ENCODE measurements at regions not wholly inside any gene's neighbourhood (a gene's known extent, or its start where the extent isn't known, plus 50 kb on each side); places are given as distances from the start of the nearest gene placed in this dataset.

- intact Hi-C loops (cut with micrococcal nuclease), result no loop called here
These were observed 387.0 kb downstream of the SHANK2 start for GRCh38 chr11:70865356-70865755.

- intact Hi-C loops (cut with micrococcal nuclease), result no loop called here
These were observed 385.5 kb downstream of the SHANK2 start for GRCh38 chr11:70866834-70867233.

GRCh38 chr11:70867281-70868047, 384.9 kb downstream of the SHANK2 start:
- intact Hi-C loops (cut with micrococcal nuclease), result no loop called here

- intact Hi-C loops (cut with micrococcal nuclease), result no loop called here
These were observed 384.0 kb downstream of the SHANK2 start for GRCh38 chr11:70868341-70868885.

- intact Hi-C loops (cut with micrococcal nuclease), result no loop called here
These were observed 383.3 kb downstream of the SHANK2 start for GRCh38 chr11:70869054-70869453.

- intact Hi-C loops (cut with micrococcal nuclease), result no loop called here
These were observed 380.5 kb downstream of the SHANK2 start for GRCh38 chr11:70871881-70872280.

GRCh38 chr11:70872299-70872698, 380.1 kb downstream of the SHANK2 start:
- intact Hi-C loops (cut with micrococcal nuclease), result no loop called here

GRCh38 chr11:70872955-70873735, 379.2 kb downstream of the SHANK2 start:
- intact Hi-C loops (cut with micrococcal nuclease), result no loop called here

GRCh38 chr11:70873736-70874412, 378.5 kb downstream of the SHANK2 start:
- intact Hi-C loops (cut with micrococcal nuclease), result no loop called here

- intact Hi-C loops (cut with micrococcal nuclease), result no loop called here
These were observed 375.7 kb downstream of the SHANK2 start for GRCh38 chr11:70876685-70877084.

GRCh38 chr11:70877151-70877550, 375.2 kb downstream of the SHANK2 start:
- intact Hi-C loops (cut with micrococcal nuclease), result no loop called here

- intact Hi-C loops (cut with micrococcal nuclease), result no loop called here
These were observed 374.0 kb downstream of the SHANK2 start for GRCh38 chr11:70878366-70878765.

- intact Hi-C loops (cut with micrococcal nuclease), result no loop called here
These were observed 372.6 kb downstream of the SHANK2 start for GRCh38 chr11:70879601-70880285.

GRCh38 chr11:70880416-70880815, 372.0 kb downstream of the SHANK2 start:
- intact Hi-C loops (cut with micrococcal nuclease), result no loop called here

- intact Hi-C loops (cut with micrococcal nuclease), result no loop called here
These were observed 370.2 kb downstream of the SHANK2 start for GRCh38 chr11:70881948-70882715.

GRCh38 chr11:70882716-70883085, 369.7 kb downstream of the SHANK2 start:
- intact Hi-C loops (cut with micrococcal nuclease), result no loop called here

GRCh38 chr11:70883323-70883940, 368.9 kb downstream of the SHANK2 start:
- intact Hi-C loops (cut with micrococcal nuclease), result no loop called here

GRCh38 chr11:70883973-70884623, 368.3 kb downstream of the SHANK2 start:
- intact Hi-C loops (cut with micrococcal nuclease), result no loop called here

All from T-helper 2 cell treated with Interferon-gamma antibody and Interleukin-4, amounts not matched to agents 100 ng/mL and 5 ng/mL, for 36 hours (primary cell).